Hepatocyte (in vitro differentiated cells): ENCODE measurements at regions not wholly inside any gene's neighbourhood (a gene's known extent, or its start where the extent isn't known, plus 50 kb on each side); places are given as distances from the start of the nearest gene placed in this dataset.

Experiments used
- EZH2 ChIP-seq: fragments of 200-600 bp; sonication (generic); IDR thresholded peaks from 2 replicates; pipeline ENCODE4 v1.6.1; 2016; ENCODE audit warnings: antibody characterized with exemption, mild to moderate bottlenecking, borderline replicate concordance
- TF ChIP-seq, protein P1 (sequence below): fragments of 200-600 bp; sonication (generic); IDR thresholded peaks from 2 replicates; pipeline ENCODE4 v1.5.1; 2016; ENCODE audit warnings: antibody characterized with exemption, mild to moderate bottlenecking; ENCODE audit not compliant: poor library complexity

DNA sequence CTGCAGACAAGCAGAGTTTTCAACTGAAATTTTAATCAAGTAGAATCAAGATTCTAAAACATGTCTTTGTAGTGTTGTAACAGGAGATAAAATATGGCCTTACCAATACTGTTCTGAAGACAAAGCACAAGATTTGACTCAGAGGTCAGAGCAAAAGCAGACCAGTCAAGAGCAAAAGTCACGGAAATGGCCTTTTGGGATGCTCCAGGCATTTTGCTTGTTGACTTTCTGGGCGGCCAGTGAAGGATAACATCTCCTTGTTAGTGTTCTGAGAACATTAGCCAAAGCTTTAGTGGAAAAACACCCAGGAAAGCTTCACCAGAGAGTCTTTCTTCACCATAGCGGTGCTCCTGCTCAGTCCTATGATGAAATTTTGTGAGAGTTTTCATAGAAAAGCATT is 590.6 kb downstream of the ARL4A start:
- TF ChIP-seq, protein P1, sequence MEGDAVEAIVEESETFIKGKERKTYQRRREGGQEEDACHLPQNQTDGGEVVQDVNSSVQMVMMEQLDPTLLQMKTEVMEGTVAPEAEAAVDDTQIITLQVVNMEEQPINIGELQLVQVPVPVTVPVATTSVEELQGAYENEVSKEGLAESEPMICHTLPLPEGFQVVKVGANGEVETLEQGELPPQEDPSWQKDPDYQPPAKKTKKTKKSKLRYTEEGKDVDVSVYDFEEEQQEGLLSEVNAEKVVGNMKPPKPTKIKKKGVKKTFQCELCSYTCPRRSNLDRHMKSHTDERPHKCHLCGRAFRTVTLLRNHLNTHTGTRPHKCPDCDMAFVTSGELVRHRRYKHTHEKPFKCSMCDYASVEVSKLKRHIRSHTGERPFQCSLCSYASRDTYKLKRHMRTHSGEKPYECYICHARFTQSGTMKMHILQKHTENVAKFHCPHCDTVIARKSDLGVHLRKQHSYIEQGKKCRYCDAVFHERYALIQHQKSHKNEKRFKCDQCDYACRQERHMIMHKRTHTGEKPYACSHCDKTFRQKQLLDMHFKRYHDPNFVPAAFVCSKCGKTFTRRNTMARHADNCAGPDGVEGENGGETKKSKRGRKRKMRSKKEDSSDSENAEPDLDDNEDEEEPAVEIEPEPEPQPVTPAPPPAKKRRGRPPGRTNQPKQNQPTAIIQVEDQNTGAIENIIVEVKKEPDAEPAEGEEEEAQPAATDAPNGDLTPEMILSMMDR: no peak
- TF ChIP-seq EZH2: no peak
